HG02759 (cell line): ENCODE measurements at regions not wholly inside any gene's neighbourhood (a gene's known extent, or its start where the extent isn't known, plus 50 kb on each side); places are given as distances from the start of the nearest gene placed in this dataset.
"Not testable (repeated sequence)": the region's sequence is repeated elsewhere in the genome, so short reads cannot be mapped to it uniquely, and the experiment has no call there.

Experiments used
- ATAC-seq: cut with Tn5 transposase; IDR thresholded peaks from one replicate; pipeline ENCODE4 v1.9.1; 2021; ENCODE audit warnings: mild to moderate bottlenecking, moderate library complexity; ENCODE audit not compliant: unreplicated experiment

- no peak for ATAC-seq
Measured at GRCh38 chr14:27862684-27863083, 903.9 kb upstream of the FOXG1 start.

GRCh38 chr14:27863166-27863565 is 903.4 kb upstream of the FOXG1 start:
- ATAC-seq = no peak

- no peak for ATAC-seq
Measured at GRCh38 chr14:27881063-27881462, 885.5 kb upstream of the FOXG1 start.

- no peak for ATAC-seq
Measured at GRCh38 chr14:27881646-27882045, 884.9 kb upstream of the FOXG1 start.

GRCh38 chr14:27886256-27886655 is 880.3 kb upstream of the FOXG1 start:
- ATAC-seq = no peak

- no peak for ATAC-seq
Measured at GRCh38 chr14:27890259-27890658, 876.3 kb upstream of the FOXG1 start.

- ATAC-seq = not testable (repeated sequence)
Measured at GRCh38 chr14:27908484-27908883, 858.1 kb upstream of the FOXG1 start.

GRCh38 chr14:27916326-27916725 is 850.3 kb upstream of the FOXG1 start:
- no peak for ATAC-seq

- no peak for ATAC-seq
Measured at GRCh38 chr14:27917896-27918295, 848.7 kb upstream of the FOXG1 start.

GRCh38 chr14:27927519-27927918 is 839.1 kb upstream of the FOXG1 start:
- no peak for ATAC-seq

- no peak for ATAC-seq
Measured at GRCh38 chr14:27929797-27930347, 836.7 kb upstream of the FOXG1 start.

- ATAC-seq = no peak
Measured at GRCh38 chr14:27938392-27938791, 828.2 kb upstream of the FOXG1 start.

- ATAC-seq = no peak
Measured at GRCh38 chr14:27945512-27945911, 821.1 kb upstream of the FOXG1 start.

- ATAC-seq = no peak
Measured at GRCh38 chr14:27958757-27959156, 807.8 kb upstream of the FOXG1 start.

- ATAC-seq = no peak
Measured at GRCh38 chr14:27995691-27996090, 770.9 kb upstream of the FOXG1 start.

- ATAC-seq = no peak
Measured at GRCh38 chr14:28001002-28001401, 765.6 kb upstream of the FOXG1 start.

- no peak for ATAC-seq
Measured at GRCh38 chr14:28012629-28013415, 753.8 kb upstream of the FOXG1 start.

GRCh38 chr14:28020112-28020511 is 746.5 kb upstream of the FOXG1 start:
- ATAC-seq = no peak

GRCh38 chr14:28023853-28024252 is 742.7 kb upstream of the FOXG1 start:
- no peak for ATAC-seq

- ATAC-seq = no peak
Measured at GRCh38 chr14:28052251-28052650, 714.3 kb upstream of the FOXG1 start.

- ATAC-seq = no peak
Measured at GRCh38 chr14:28055008-28055407, 711.6 kb upstream of the FOXG1 start.

GRCh38 chr14:28057359-28058296 is 709.0 kb upstream of the FOXG1 start:
- ATAC-seq = no peak
